ENCODE measurements at regions not wholly inside any gene's neighbourhood (a gene's known extent, or its start where the extent isn't known, plus 50 kb on each side); places are given as distances from the start of the nearest gene placed in this dataset.

DNA sequence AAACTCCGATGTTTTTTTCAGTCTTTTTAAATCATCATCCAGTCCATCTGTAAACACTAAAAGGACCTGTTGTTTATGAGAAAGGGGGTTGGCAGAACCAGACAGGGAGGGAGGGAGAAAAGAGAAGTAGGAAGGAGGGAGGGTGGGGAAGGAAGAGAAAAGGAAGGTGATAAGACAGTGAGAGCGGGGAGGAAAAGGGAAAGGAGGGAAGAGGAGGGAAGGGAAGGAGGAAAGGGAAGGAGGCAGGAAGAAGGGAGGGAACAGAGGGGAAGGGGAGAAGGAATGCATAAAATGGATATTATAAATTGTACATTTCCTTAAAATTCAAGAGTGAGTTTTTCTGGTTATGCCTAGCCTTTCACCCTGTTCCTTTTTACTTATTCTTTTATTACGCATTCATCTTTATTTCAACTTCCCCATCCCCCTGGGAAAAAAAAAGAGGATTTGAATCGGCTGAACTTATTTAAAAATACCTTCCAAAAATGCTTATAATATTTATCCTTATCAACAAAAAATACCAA, 50.1 kb upstream of the CAPN7 start:
- Histone ChIP-seq H3K27ac (ENCODE audit: insufficient read length, low read depth, low read length) (no peak overlapping the region), H3K27me3 (ENCODE audit: insufficient read depth, low read length) (no peaks in the 10 kb centered on the region), H2AK5ac (ENCODE audit: insufficient read length, low read length) (no peak overlapping the region), H2BK15ac (ENCODE audit: low read depth, low read length) (no peak overlapping the region), H3K9me3 (ENCODE audit: control insufficient read depth, low read depth, low read length) (no peaks in the 10 kb centered on the region), H2BK5ac (ENCODE audit: insufficient read length, low read length) (no peak overlapping the region), H3K14ac (ENCODE audit: insufficient read depth, low read length) (no peak overlapping the region), H2AFZ (ENCODE audit: low read length) (no peak overlapping the region), H3K23me2 (ENCODE audit: insufficient read length, low read depth, low read length, poor library complexity, severe bottlenecking) (no peaks in the 10 kb centered on the region), H3K79me1 (ENCODE audit: insufficient read depth, low read depth, low read length, poor library complexity, severe bottlenecking) (no peaks in the 10 kb centered on the region), H4K91ac (ENCODE audit: insufficient read length, low read depth, low read length) (no peak overlapping the region), H2BK12ac (ENCODE audit: insufficient read length, low read depth, low read length) (no peak overlapping the region), H3K23ac (ENCODE audit: insufficient read length, low read depth, low read length) (no peak overlapping the region), H3K56ac (ENCODE audit: insufficient read length, low read depth, low read length) (no peak overlapping the region), H4K5ac (ENCODE audit: insufficient read length, low read depth, low read length) (no peak overlapping the region), H4K8ac (replicated peaks; ENCODE audit: insufficient read length, low read depth, low read length) (no peak overlapping the region), H3K9ac (ENCODE audit: extremely low read depth, insufficient read length, low read length) (no peak overlapping the region), H4K20me1 (ENCODE audit: control insufficient read depth, insufficient read depth, insufficient read length) (no peaks in the 10 kb centered on the region), H3K18ac (ENCODE audit: insufficient read length, low read depth, low read length) (no peak overlapping the region), H3T11ph (ENCODE audit: low read length) (no peak overlapping the region), H3K4ac (ENCODE audit: low read depth, low read length) (no peak overlapping the region), H2BK20ac (ENCODE audit: low read depth, low read length, poor library complexity, severe bottlenecking) (no peak overlapping the region), H2BK120ac (ENCODE audit: low read depth, low read length, poor library complexity, severe bottlenecking) (no peak overlapping the region), H3K79me2 (ENCODE audit: insufficient read depth, low read length) (no peaks in the 10 kb centered on the region), H3K4me1 (ENCODE audit: insufficient read depth, low read length) (no peaks in the 10 kb centered on the region), H3K4me2 (ENCODE audit: insufficient read depth, insufficient read length, low read length) (no peak overlapping the region)
- Mint-ChIP-seq H3K4me3 (no peak overlapping the region), H3K36me3 (ENCODE audit: insufficient read depth in 1 of 3, low read depth in 3 of 3) (no peaks in the 10 kb centered on the region), H3K9me3 (no peaks in the 10 kb centered on the region; a peak in 1 of 5 replicates), H3K27ac (no peak overlapping the region; a peak in 1 of 7 replicates), H3K4me1 (no peaks in the 10 kb centered on the region), H3K27me3 (ENCODE audit: low read depth) (peaks cover 69% of the 10 kb centered on the region)
- no peak for DNase-seq
- TF ChIP-seq, protein P1, sequence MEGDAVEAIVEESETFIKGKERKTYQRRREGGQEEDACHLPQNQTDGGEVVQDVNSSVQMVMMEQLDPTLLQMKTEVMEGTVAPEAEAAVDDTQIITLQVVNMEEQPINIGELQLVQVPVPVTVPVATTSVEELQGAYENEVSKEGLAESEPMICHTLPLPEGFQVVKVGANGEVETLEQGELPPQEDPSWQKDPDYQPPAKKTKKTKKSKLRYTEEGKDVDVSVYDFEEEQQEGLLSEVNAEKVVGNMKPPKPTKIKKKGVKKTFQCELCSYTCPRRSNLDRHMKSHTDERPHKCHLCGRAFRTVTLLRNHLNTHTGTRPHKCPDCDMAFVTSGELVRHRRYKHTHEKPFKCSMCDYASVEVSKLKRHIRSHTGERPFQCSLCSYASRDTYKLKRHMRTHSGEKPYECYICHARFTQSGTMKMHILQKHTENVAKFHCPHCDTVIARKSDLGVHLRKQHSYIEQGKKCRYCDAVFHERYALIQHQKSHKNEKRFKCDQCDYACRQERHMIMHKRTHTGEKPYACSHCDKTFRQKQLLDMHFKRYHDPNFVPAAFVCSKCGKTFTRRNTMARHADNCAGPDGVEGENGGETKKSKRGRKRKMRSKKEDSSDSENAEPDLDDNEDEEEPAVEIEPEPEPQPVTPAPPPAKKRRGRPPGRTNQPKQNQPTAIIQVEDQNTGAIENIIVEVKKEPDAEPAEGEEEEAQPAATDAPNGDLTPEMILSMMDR (conservative IDR thresholded peaks at IDR 0.05) = no peak
- WGBS (ENCODE audit: extremely low coverage, insufficient read length, low lambda C conversion rate) = no CpG with 5 or more reads among the region's 4 CpGs
